ENCODE measurements at regions not wholly inside any gene's neighbourhood (a gene's known extent, or its start where the extent isn't known, plus 50 kb on each side); places are given as distances from the start of the nearest gene placed in this dataset.

DNA sequence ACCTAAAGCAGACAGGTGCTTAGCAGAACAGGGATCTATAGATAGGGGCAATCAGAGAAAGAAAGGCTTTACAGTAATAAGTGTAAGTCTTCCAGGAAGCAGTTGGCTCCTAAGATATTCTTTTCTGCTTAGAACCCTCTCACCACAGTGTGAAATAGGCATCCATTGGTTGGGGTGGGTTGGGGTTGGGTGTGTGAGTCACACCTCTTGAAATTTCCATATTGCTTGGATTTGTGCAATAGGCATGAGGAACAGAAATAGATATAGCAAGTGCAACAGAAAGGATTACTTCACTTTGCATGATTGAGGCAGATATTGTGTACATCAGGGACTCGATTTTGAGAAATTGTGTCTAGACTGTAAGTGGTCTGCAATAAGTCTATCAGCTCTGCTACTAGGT is 200.1 kb upstream of the GAP43 start:
- TF ChIP-seq, protein P1, sequence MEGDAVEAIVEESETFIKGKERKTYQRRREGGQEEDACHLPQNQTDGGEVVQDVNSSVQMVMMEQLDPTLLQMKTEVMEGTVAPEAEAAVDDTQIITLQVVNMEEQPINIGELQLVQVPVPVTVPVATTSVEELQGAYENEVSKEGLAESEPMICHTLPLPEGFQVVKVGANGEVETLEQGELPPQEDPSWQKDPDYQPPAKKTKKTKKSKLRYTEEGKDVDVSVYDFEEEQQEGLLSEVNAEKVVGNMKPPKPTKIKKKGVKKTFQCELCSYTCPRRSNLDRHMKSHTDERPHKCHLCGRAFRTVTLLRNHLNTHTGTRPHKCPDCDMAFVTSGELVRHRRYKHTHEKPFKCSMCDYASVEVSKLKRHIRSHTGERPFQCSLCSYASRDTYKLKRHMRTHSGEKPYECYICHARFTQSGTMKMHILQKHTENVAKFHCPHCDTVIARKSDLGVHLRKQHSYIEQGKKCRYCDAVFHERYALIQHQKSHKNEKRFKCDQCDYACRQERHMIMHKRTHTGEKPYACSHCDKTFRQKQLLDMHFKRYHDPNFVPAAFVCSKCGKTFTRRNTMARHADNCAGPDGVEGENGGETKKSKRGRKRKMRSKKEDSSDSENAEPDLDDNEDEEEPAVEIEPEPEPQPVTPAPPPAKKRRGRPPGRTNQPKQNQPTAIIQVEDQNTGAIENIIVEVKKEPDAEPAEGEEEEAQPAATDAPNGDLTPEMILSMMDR (conservative IDR thresholded peaks at IDR 0.05; ENCODE audit: low read depth, low read length): no peak
- no peak for TF ChIP-seq EZH2 (IDR thresholded peaks at IDR 0.05; ENCODE audit: borderline replicate concordance, low read depth, low read length, poor library complexity, severe bottlenecking)

Data from A673 (cell line).